HK-2 (cell line): ENCODE measurements at regions not wholly inside any gene's neighbourhood (a gene's known extent, or its start where the extent isn't known, plus 50 kb on each side); places are given as distances from the start of the nearest gene placed in this dataset.
"Not testable (repeated sequence)": the region's sequence is repeated elsewhere in the genome, so short reads cannot be mapped to it uniquely, and the experiment has no call there.

Source experiments
- DNase-seq: peaks from one replicate; pipeline ENCODE4 v3.0.0-alpha.2; 2018; ENCODE audit not compliant: unreplicated experiment

GRCh38 chr17:14428648-14429029, 127.8 kb downstream of the HS3ST3B1 start:
- no peak for DNase-seq

- no peak for DNase-seq
Measured at GRCh38 chr17:14427900-14428647, 127.2 kb downstream of the HS3ST3B1 start.

GRCh38 chr17:14423156-14423555, 122.3 kb downstream of the HS3ST3B1 start:
- DNase-seq, result not testable (repeated sequence)

- DNase-seq, result no peak
Measured at GRCh38 chr17:14417336-14417735, 116.5 kb downstream of the HS3ST3B1 start.

- DNase-seq, result no peak
Measured at GRCh38 chr17:14409292-14409691, 108.4 kb downstream of the HS3ST3B1 start.

- DNase-seq, result no peak
Measured at GRCh38 chr17:14407541-14407940, 106.7 kb downstream of the HS3ST3B1 start.

GRCh38 chr17:14405189-14405588, 104.3 kb downstream of the HS3ST3B1 start:
- DNase-seq, result no peak
